SK-N-SH (cell line): ENCODE measurements at regions not wholly inside any gene's neighbourhood (a gene's known extent, or its start where the extent isn't known, plus 50 kb on each side); places are given as distances from the start of the nearest gene placed in this dataset.

Experiments
- CTCF ChIA-PET: fragments of 300-600, 350-600 bp; formaldehyde crosslinking; extraction: SDS; loops from one replicate; lab custom pipeline; 2021; lab: Yijun Ruan, JAX
- POLR2A ChIA-PET: fragments of 350-600 bp; sonication (Branson Sonifier 250); formaldehyde crosslinking; extraction: SDS; loops from one replicate; lab custom pipeline; 2020; ENCODE audit warnings: antibody characterized with exemption, inconsistent platforms; lab: Yijun Ruan, JAX
- DNase-seq: peaks from one replicate; pipeline ENCODE4 v3.0.0; 2012
- H2AFZ ChIP-seq: fragments of 200-600 bp; sonication (generic); 2 replicates; pipeline ENCODE4 v1.8.1; 2016; ENCODE audit warnings: antibody characterized with exemption, mild to moderate bottlenecking, low read depth
- H3F3A ChIP-seq: fragments of 200-600 bp; sonication (generic); replicated peaks from 2 replicates; pipeline ENCODE3; 2016; ENCODE audit warnings: antibody characterized with exemption, mild to moderate bottlenecking; ENCODE audit not compliant: insufficient read depth
- H3K27ac ChIP-seq, 2 experiments: fragments of 200-500 bp in 1 of 2; fragments of 200-600 bp in 1 of 2; sonication (Bioruptor generic) in 1 of 2; sonication (generic), shearing (Covaris generic) in 1 of 2; 2 replicates each; pipeline versions ENCODE4 v1.5.1 to v1.6.1; 2014 to 2016; ENCODE audit warnings: low read depth in 2 of 2, inconsistent platforms in 1 of 2, low read length in 1 of 2, mild to moderate bottlenecking in 1 of 2, mixed read lengths in 1 of 2
- H3K27me3 ChIP-seq: fragments of 200-600 bp; sonication (generic), shearing (Covaris generic); 2 replicates; pipeline ENCODE4 v1.6.1; 2016; ENCODE audit warnings: mixed run types; ENCODE audit not compliant: insufficient read depth
- H3K36me3 ChIP-seq, 2 experiments: fragments of 200-500 bp in 1 of 2; fragments of 200-600 bp in 1 of 2; sonication (Bioruptor generic) in 1 of 2; sonication (generic) in 1 of 2; replicated peaks in 1 of 2; 2 replicates each; pipeline versions ENCODE3 to v1.5.1; 2014 to 2016; ENCODE audit warnings: low read length in 1 of 2, mild to moderate bottlenecking in 1 of 2; ENCODE audit not compliant: insufficient read depth in 2 of 2, control insufficient read depth in 1 of 2
- H3K4me1 ChIP-seq, 2 experiments: fragments of 200-500 bp in 1 of 2; fragments of 200-600 bp in 1 of 2; sonication (Bioruptor generic) in 1 of 2; sonication (generic), shearing (Covaris generic) in 1 of 2; 2 replicates each; pipeline versions ENCODE4 v1.5.1 to v1.6.1; 2014 to 2016; ENCODE audit warnings: low read depth in 1 of 2, low read length in 1 of 2, mixed run types in 1 of 2; ENCODE audit not compliant: insufficient read depth in 2 of 2, control insufficient read depth in 1 of 2
- H3K4me2 ChIP-seq: fragments of 200-600 bp; sonication (generic), shearing (Covaris generic); 2 replicates; pipeline ENCODE4 v1.6.1; 2017; ENCODE audit warnings: mixed run types
- H3K4me3 ChIP-seq, 2 experiments: fragments of 200-500 bp in 1 of 2; fragments of 200-600 bp in 1 of 2; sonication (Bioruptor generic) in 1 of 2; sonication (generic), shearing (Covaris generic) in 1 of 2; 2 replicates each; pipeline versions ENCODE4 v1.5.1 to v1.8.1; 2014 to 2016; ENCODE audit warnings: low read depth in 2 of 2, inconsistent platforms in 1 of 2, low read length in 1 of 2, mild to moderate bottlenecking in 1 of 2, mixed read lengths in 1 of 2, moderate library complexity in 1 of 2
- H3K79me2 ChIP-seq: fragments of 200-600 bp; sonication (generic); 2 replicates; pipeline ENCODE4 v1.8.1; 2017; ENCODE audit warnings: mild to moderate bottlenecking; ENCODE audit not compliant: insufficient read depth
- H3K9ac ChIP-seq: fragments of 200-600 bp; sonication (generic); 2 replicates; pipeline ENCODE4 v1.6.1; 2017; ENCODE audit warnings: mixed run types
- H3K9me2 ChIP-seq: fragments of 200-600 bp; sonication (generic); 2 replicates; pipeline ENCODE4 v1.6.1; 2017; ENCODE audit warnings: mixed run types
- H3K9me3 ChIP-seq: fragments of 200-600 bp; sonication (generic); 2 replicates; pipeline ENCODE4 v1.6.1; 2017; ENCODE audit warnings: mixed run types, mild to moderate bottlenecking, moderate library complexity
- H4K20me1 ChIP-seq: fragments of 200-600 bp; sonication (generic); 2 replicates; pipeline ENCODE4 v1.6.1; 2017; ENCODE audit warnings: mild to moderate bottlenecking, mixed run types; ENCODE audit not compliant: insufficient read depth
- CHD2 ChIP-seq: fragments of 150-350 bp; IDR thresholded peaks from 2 replicates; pipeline ENCODE4 v1.6.1; 2018; ENCODE audit warnings: low read length; ENCODE audit not compliant: partially characterized antibody
- EP300 ChIP-seq, 2 experiments: IDR thresholded peaks; 2 replicates each; pipeline versions ENCODE4 v1.4.0 to v1.6.1; 2012; ENCODE audit warnings: borderline replicate concordance in 1 of 2, low read depth in 1 of 2, low read length in 1 of 2
- EZH2phosphoT487 ChIP-seq: fragments of 200-600 bp; sonication (generic); IDR thresholded peaks from 2 replicates; pipeline ENCODE4 v1.6.1; 2017; ENCODE audit warnings: low read depth, mixed run types, mild to moderate bottlenecking, antibody characterized with exemption, moderate library complexity, borderline replicate concordance
- FOSL2 ChIP-seq: IDR thresholded peaks from 2 replicates; pipeline ENCODE4 v1.4.0; 2012; ENCODE audit warnings: low read depth, mild to moderate bottlenecking, moderate library complexity, borderline replicate concordance
- GABPA ChIP-seq: IDR thresholded peaks from 2 replicates; pipeline ENCODE4 v1.4.0; 2012; ENCODE audit warnings: low read depth, mild to moderate bottlenecking
- JUND ChIP-seq: IDR thresholded peaks from 2 replicates; pipeline ENCODE4 v1.4.0; 2012
- MEF2A ChIP-seq: IDR thresholded peaks from 2 replicates; pipeline ENCODE4 v1.4.0; 2012; ENCODE audit warnings: low read depth, borderline replicate concordance
- NRF1 ChIP-seq: IDR thresholded peaks from 2 replicates; pipeline ENCODE4 v1.6.1; 2012; ENCODE audit warnings: low read depth, mild to moderate bottlenecking, low read length
- POLR2AphosphoS5 ChIP-seq: IDR thresholded peaks from 2 replicates; pipeline ENCODE4 v1.6.1; 2012; ENCODE audit warnings: low read depth, low read length
- RXRA ChIP-seq: IDR thresholded peaks from 2 replicates; pipeline ENCODE4 v1.4.0; 2012; ENCODE audit warnings: low read depth, mild to moderate bottlenecking, borderline replicate concordance
- SIN3A ChIP-seq: IDR thresholded peaks from 2 replicates; pipeline ENCODE4 v1.6.1; 2012; ENCODE audit warnings: low read depth, mild to moderate bottlenecking, low read length, moderate library complexity, borderline replicate concordance
- TAF1 ChIP-seq: IDR thresholded peaks from 2 replicates; pipeline ENCODE4 v1.6.1; 2012; ENCODE audit warnings: low read depth, mild to moderate bottlenecking, low read length, moderate library complexity, borderline replicate concordance
- TEAD4 ChIP-seq: IDR thresholded peaks from 2 replicates; pipeline ENCODE4 v1.4.0; 2012; ENCODE audit warnings: mild to moderate bottlenecking, borderline replicate concordance; ENCODE audit not compliant: insufficient read depth
- YY1 ChIP-seq: IDR thresholded peaks from 2 replicates; pipeline ENCODE4 v1.4.0; 2012; ENCODE audit warnings: low read depth, mild to moderate bottlenecking
- WGBS: methylation state at CpG from one replicate; pipeline ENCODE4 v1.1.6; 2017; ENCODE audit warnings: low lambda C conversion rate; 5-methylcytosine and 5-hydroxymethylcytosine counted together
- TF ChIP-seq, protein P1 (sequence below): IDR thresholded peaks from 2 replicates; pipeline ENCODE4; 2012
- TF ChIP-seq, protein P2 (sequence below): IDR thresholded peaks from 2 replicates; pipeline ENCODE4 v1.4.0; 2012; ENCODE audit warnings: low read depth, borderline replicate concordance
- TF ChIP-seq, protein P3 (sequence below): IDR thresholded peaks from 2 replicates; pipeline ENCODE4 v1.4.0; 2012; ENCODE audit warnings: low read depth
- TF ChIP-seq, protein P4 (sequence below): IDR thresholded peaks from 2 replicates; pipeline ENCODE4 v1.6.1; 2012; ENCODE audit warnings: mild to moderate bottlenecking, low read depth, low read length, moderate library complexity

DNA sequence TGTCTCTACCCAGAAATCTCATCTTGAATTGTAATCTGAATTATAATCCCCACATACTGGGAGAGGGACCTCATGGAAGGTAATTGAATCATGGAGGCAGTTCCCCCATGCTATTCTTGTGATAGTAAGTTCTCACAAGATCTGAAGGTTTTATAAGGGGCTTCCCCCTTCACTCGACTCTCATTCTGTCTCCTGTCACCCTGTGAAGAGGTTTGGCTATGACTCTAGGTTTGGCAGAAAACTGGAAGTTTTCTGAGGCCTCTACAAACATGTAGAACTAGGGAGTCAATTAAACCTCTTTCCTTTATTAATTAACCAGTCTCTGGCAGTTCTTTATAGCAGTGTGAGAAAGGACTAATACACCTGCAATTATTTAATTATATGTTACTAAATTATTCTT lies 125.2 kb upstream of the TGFBR2 start:
- POLR2A ChIA-PET: no interaction called here
- H3K36me3 ChIP-seq: no peaks in the 10 kb centered on the region
- CTCF ChIA-PET: no interaction called here
- no peak overlapping the region for H3K9ac ChIP-seq
- no peak overlapping the region for H3K27ac ChIP-seq
- no peaks in the 10 kb centered on the region; a peak in 2 of 4 replicates for H3K4me1 ChIP-seq
- peaks cover 6% of the 10 kb centered on the region for H3F3A ChIP-seq
- H4K20me1 ChIP-seq: no peaks in the 10 kb centered on the region
- H3K4me2 ChIP-seq: no peak overlapping the region
- DNase-seq: no peak
- no peaks in the 10 kb centered on the region for H3K9me3 ChIP-seq
- H3K27me3 ChIP-seq: no peaks in the 10 kb centered on the region
- H3K9me2 ChIP-seq: no peaks in the 10 kb centered on the region
- no peaks in the 10 kb centered on the region for H3K79me2 ChIP-seq
- H3K4me3 ChIP-seq: no peak overlapping the region
- no peak for TF ChIP-seq GABPA
- no peak for TF ChIP-seq EZH2phosphoT487
- TF ChIP-seq TEAD4: no peak
- no peak for TF ChIP-seq MEF2A
- TF ChIP-seq, protein P1, sequence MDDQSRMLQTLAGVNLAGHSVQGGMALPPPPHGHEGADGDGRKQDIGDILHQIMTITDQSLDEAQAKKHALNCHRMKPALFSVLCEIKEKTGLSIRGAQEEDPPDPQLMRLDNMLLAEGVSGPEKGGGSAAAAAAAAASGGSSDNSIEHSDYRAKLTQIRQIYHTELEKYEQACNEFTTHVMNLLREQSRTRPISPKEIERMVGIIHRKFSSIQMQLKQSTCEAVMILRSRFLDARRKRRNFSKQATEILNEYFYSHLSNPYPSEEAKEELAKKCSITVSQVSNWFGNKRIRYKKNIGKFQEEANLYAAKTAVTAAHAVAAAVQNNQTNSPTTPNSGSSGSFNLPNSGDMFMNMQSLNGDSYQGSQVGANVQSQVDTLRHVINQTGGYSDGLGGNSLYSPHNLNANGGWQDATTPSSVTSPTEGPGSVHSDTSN: no peak
- no peak for TF ChIP-seq RXRA
- no peak for TF ChIP-seq CHD2
- TF ChIP-seq, protein P2, sequence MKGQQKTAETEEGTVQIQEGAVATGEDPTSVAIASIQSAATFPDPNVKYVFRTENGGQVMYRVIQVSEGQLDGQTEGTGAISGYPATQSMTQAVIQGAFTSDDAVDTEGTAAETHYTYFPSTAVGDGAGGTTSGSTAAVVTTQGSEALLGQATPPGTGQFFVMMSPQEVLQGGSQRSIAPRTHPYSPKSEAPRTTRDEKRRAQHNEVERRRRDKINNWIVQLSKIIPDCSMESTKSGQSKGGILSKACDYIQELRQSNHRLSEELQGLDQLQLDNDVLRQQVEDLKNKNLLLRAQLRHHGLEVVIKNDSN: no peak
- TF ChIP-seq TAF1: no peak
- no peak for TF ChIP-seq EP300 (IDR thresholded peaks at IDR 0.05; ENCODE audit: borderline replicate concordance in 1 of 2, low read depth in 1 of 2, low read length in 1 of 2)
- no peak for TF ChIP-seq SIN3A
- no peak for TF ChIP-seq FOSL2
- TF ChIP-seq, protein P3, sequence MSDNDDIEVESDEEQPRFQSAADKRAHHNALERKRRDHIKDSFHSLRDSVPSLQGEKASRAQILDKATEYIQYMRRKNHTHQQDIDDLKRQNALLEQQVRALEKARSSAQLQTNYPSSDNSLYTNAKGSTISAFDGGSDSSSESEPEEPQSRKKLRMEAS: no peak
- TF ChIP-seq YY1: no peak
- TF ChIP-seq POLR2AphosphoS5: no peak
- TF ChIP-seq NRF1: no peak
- TF ChIP-seq, protein P4, sequence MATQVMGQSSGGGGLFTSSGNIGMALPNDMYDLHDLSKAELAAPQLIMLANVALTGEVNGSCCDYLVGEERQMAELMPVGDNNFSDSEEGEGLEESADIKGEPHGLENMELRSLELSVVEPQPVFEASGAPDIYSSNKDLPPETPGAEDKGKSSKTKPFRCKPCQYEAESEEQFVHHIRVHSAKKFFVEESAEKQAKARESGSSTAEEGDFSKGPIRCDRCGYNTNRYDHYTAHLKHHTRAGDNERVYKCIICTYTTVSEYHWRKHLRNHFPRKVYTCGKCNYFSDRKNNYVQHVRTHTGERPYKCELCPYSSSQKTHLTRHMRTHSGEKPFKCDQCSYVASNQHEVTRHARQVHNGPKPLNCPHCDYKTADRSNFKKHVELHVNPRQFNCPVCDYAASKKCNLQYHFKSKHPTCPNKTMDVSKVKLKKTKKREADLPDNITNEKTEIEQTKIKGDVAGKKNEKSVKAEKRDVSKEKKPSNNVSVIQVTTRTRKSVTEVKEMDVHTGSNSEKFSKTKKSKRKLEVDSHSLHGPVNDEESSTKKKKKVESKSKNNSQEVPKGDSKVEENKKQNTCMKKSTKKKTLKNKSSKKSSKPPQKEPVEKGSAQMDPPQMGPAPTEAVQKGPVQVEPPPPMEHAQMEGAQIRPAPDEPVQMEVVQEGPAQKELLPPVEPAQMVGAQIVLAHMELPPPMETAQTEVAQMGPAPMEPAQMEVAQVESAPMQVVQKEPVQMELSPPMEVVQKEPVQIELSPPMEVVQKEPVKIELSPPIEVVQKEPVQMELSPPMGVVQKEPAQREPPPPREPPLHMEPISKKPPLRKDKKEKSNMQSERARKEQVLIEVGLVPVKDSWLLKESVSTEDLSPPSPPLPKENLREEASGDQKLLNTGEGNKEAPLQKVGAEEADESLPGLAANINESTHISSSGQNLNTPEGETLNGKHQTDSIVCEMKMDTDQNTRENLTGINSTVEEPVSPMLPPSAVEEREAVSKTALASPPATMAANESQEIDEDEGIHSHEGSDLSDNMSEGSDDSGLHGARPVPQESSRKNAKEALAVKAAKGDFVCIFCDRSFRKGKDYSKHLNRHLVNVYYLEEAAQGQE: no peak
- TF ChIP-seq JUND: no peak
- 0% methylated on average over 1 of the region's 1 CpG for WGBS
- H2AFZ ChIP-seq: no peak overlapping the region
